Hippocampal formation (tissue), 2 donors: ENCODE measurements at regions not wholly inside any gene's neighbourhood (a gene's known extent, or its start where the extent isn't known, plus 50 kb on each side); places are given as distances from the start of the nearest gene placed in this dataset.

Experiments
- DNase-seq, 2 donors: peaks; one replicate each; lab custom pipeline; 2025; lab: John Stamatoyannopoulos, UW

- no peak for DNase-seq
Measured at GRCh38 chr6:4615891-4616290, 160.3 kb upstream of the CDYL start.

DNA sequence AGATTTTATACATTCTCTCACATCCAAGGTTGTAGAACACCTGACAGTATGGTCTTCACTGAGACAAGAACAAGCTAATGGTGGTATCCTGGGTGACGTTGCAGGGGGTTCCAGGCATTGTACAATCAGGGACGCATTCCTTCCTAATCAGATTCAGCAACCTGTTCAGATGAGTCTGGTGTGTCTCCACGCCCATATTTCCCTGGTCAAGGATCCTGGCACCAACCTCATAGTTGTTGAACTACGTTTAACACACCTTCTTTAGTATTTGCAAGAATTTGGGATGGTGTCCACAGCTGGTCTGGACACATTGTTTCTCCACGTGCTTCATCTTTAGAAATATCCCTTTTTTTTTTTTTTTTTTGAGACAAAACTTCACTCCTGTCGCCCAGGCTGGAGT, 161.0 kb upstream of the CDYL start:
- no peak for DNase-seq

- DNase-seq, result no peak
Measured at GRCh38 chr6:4614637-4615036, 161.6 kb upstream of the CDYL start.

- no peak for DNase-seq
Measured at GRCh38 chr6:4613795-4614194, 162.4 kb upstream of the CDYL start.

DNA sequence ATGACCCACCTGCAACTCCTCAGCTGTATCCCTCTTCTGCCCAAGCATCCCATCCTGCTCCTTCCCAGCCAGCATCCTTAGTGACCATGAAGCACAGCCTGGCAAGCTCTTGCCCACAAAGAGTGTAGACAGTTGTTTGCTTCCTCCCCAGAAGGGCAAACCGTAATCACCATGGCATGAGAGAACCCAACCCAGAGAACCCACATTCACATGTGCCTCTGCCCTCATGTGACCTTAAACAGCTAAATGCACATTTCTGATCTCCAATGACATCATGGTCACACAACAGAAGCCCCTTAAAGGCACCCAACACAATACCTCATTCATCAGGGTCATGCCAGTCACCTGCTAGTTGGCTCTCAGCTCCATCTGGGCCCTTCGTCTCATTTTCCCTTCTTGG, 162.8 kb upstream of the CDYL start:
- no peak for DNase-seq

DNA sequence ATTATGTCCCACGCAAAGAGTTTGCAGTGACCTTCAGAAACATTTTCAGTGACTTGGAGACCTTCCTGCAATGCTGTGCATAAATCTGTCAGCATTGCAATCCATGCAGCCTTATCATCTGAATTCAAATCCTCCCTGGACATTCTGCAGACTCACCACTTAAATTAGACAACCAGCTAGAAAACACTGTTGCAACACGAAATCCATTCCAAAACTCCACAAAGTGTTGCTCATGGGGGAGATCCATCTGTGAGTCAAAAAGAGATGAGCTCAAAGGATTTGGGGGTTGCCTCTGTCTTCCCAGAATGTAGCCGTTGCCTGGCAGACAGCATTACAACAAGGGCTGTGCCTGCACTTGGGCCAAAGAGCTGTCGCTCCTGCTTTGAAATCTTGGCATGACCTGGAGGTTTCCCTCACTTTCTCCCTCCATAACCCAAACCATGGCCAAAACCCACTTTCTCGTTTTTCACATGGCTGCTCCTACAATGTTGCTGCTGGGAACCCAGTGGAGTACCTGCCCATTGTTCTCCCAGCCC, 163.5 kb upstream of the CDYL start:
- no peak for DNase-seq

DNA sequence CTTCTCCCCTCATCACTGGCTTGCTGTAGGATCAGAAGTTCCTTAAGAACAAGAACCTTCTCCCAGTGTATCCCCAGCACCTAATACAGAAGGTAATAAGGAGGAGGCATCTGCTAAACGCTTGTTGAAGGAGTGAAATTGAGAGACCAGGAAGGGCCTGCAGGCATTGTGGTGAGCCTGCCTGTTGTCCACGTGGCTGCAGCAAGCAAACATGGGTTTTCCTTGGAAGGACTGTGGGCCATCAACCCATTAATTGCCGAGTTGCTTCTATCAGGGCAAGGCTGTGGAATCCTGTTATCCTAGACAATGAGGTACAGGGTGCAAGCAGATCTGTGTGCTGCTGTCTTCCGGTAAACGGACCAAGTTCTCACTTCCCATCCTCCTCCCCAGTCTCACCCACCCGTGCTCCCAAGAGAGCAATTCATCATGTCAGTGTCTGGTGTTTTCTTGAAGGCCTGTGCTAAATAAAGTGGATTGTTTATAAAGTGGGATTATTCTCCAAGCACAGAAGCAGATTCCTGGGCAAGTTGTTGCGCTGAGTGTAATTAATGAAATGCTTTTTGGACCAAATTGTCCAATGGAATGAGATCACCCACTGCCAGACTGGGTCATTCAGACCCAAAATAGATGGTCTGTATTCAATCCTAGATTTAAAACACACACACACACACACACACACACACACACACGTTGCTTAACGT, 164.6 kb upstream of the CDYL start:
- DNase-seq, result no peak

DNA sequence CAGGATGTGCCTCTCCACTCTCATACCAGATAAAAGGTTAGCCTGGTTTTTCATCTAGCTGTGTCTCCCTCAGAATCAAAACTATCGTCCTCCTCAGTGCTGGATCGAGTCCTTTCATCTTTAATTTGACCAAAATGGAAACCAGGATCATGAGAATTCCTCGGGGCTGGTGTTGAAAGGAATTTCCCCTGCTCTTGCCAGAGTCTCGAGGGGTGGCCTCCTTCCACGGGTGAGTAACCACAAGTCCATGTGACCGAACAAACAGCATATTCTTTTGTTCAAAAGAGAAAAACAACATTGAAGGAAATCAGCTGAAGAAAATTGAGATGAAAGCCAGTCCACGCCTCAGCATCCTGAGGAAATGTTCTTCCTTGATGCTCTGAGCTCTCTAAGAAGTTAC, 165.9 kb upstream of the CDYL start:
- DNase-seq, result no peak

GRCh38 chr6:4608361-4609115, 167.7 kb upstream of the CDYL start:
- DNase-seq, result peak; percentile 83 to 84

DNA sequence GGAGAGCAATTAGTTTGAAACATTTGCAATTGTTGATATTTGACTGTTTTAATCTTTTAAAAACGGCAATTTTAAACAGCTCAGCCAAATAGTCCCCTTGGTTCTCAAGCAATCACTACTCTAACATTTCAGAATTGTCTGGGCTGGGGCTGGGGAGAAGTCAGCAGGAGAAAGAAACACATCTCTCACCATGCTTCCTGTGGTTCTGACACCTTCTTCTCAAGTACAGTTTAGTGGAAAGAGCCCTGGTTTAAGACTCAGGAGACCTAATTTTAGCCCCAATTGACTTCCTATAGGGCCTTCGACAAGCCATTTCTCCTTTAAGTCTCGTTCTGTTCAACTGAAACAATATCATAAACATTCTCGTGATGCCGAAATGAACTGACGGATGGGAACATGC, 168.4 kb upstream of the CDYL start:
- DNase-seq, result no peak

DNA sequence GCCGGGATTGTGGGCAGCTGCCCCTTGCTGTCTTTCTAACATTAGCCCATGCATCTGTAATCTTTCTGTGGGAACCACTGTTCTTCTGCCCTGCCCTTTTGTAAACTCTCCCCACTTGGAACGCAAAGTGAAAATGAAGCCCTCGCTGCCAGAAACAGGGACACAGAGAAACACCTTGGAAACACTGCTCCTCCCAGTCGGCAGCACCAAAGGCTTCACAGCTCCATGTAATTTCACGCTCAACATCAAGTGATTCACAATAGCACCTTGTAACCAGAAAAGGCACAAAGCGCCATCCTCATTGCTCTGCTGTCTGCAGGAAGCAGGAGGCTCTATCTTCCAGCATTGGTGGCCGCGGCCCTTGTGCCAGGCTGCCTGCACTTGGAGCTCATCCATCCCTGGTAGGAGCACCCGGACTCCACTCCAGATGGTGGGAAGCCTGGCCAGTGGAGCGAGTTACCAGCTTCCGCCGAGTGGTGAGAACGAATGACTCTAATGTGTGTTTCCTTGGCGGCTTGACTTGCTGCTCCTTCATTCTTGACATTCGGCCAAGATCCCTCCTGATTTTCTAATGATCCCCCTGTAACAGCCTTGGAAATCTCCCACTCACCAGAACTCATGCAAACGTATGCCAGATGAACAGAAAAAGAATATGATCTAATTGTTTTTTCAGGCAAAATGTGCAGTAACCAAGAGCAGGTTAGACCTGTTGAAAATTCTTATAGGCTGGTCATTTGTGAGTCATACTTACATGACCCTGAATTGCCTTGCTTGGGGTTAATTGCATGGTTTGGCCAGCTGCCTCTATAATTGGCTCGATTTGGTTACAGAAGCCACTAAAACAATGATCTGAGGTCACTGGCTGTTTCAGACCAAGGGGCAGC, 169.1 kb upstream of the CDYL start:
- peak; percentile 35 to 76 for DNase-seq

- no peak for DNase-seq
Measured at GRCh38 chr6:4606016-4606415, 170.2 kb upstream of the CDYL start.

DNA sequence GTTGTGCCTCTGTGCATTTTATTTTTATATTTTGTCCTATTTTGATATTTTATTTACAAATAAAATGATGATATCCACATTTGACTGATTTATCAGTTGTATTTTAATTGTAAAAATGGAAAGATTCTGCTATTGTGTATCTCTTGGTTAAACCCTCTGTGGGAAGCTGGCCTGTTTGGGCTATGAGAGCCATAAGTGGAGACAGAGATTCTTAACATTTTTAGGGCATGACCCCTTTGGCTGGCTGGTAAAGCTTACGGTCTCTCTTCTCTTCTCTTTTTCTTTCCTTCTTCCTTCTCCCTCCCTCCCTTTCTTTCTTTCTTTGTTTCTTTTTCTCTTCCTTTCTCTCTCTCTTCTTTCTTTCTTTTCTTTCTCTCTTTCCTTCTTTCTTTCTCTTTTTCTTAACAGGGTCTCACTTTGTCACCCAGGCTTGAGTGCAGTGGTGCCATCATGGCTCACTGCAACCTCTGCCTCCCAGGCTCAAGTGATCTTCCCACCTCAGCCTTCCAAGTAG, 172.3 kb upstream of the CDYL start:
- DNase-seq, result no peak

DNA sequence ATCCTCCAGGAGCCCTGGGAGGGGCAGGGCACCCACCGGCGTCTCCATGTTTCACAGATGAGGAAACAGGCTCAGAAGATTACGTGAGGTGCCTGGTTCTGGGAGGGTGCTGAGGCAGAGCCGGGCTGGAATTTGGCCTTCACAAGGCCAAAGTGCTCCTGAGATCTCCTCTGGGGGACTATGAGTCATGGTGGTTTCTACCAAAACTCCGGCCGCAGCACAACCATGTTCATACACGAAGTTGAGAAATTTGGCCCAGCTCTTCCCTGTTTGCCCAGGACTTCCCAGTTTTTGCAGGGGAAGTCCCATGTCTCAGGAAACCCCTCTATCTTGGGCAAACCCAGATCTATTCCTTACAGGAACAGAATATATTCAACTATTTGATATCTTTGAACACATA, 172.9 kb upstream of the CDYL start:
- no peak for DNase-seq

GRCh38 chr6:4599924-4600323, 176.3 kb upstream of the CDYL start:
- DNase-seq, result no peak

DNA sequence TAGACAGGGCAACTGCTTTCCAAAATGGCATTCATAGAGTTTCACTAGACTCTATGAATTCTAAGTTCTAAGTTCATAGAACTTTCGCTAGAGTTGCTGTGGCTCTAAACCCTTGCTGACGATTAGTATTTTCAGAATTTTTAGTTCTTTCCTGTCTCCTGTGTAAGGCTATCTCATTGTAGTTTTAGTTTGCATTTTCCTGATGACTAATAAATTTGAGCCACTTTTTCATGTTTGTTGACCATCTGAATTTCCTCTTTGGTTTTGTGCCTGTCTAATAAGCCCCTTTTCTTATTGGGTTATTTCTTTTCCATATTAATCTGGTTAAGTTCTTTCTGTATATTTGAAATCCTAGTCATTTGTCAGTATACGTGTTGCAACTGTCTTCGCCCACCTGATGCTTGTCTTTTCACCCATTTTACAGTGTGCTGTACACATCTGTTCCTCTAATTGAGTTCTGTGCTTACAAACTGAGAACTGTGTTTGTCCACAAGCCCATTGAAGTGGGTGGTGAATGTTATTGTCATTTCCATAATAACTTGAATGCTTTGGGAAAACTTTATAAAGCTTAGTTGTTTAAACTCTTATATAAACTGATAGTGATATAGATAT, 177.7 kb upstream of the CDYL start:
- no peak for DNase-seq

- no peak for DNase-seq
Measured at GRCh38 chr6:4593951-4594350, 182.3 kb upstream of the CDYL start.

DNA sequence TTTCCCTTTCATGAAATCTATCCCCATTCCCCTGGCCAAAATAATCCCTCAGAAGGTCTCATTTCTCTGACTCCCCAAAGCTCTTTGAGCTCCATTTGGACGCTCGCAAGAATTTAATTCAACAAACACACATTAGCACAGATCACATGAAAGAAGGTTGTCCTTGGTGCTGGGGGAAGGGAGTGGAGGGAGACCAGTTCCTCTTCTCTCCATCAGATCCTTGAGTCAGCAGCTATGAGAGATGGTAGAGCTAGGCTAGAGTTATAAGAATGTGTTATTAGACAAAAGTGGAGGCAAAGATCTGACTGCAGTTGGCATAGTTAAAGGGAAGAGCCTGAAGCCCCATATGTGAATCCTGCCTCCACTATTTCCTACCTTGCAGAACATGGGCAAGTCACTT, 184.2 kb upstream of the CDYL start:
- no peak for DNase-seq

- no peak for DNase-seq
Measured at GRCh38 chr6:4591218-4591617, 185.0 kb upstream of the CDYL start.

DNA sequence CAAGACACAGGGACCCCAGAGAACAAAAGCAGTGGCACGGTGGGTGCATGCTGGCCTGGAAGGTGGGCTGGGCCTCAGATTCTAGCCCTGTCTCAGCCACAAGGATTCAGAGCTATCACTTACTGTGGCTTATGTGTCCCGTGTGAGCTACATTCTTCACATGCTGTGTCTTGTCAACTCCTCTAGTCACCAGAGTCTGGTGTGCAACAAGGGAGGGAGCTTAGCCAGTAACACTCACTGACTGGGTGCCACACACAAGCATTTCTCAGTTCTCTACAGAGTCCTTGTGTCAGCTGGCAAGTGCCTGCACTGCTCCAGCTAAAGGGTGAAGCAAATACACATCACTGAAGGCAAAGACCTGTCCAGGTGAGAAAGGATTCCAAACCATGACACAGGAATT, 186.9 kb upstream of the CDYL start:
- DNase-seq, result no peak

DNA sequence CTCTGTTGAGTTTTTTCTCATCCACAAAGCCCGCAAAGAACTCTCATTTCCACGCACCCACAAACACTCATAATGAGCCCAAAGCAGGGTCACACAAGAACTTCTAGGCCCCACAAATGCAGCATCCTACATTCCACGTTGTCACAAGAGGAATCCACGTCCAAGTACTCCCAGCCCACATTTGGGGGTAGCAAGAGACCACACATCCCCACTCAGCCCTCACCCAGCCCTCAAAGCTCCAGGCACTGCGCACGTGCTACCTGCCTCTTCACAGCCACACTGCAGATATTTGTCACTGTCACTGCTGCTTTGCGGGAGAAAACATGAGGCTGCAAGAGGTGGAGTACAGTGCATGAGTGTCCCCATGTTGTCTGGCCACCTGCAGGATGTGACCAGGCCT, 187.6 kb upstream of the CDYL start:
- DNase-seq, result no peak

GRCh38 chr6:4588163-4588562, 188.0 kb upstream of the CDYL start:
- no peak for DNase-seq
